GM19328 (cell line): ENCODE measurements at regions not wholly inside any gene's neighbourhood (a gene's known extent, or its start where the extent isn't known, plus 50 kb on each side); places are given as distances from the start of the nearest gene placed in this dataset.

ENCODE experiments used
- ATAC-seq: cut with Tn5 transposase; IDR thresholded peaks from one replicate; pipeline ENCODE4 v1.9.1; 2021; ENCODE audit warnings: mild to moderate bottlenecking, moderate library complexity; ENCODE audit not compliant: unreplicated experiment

DNA sequence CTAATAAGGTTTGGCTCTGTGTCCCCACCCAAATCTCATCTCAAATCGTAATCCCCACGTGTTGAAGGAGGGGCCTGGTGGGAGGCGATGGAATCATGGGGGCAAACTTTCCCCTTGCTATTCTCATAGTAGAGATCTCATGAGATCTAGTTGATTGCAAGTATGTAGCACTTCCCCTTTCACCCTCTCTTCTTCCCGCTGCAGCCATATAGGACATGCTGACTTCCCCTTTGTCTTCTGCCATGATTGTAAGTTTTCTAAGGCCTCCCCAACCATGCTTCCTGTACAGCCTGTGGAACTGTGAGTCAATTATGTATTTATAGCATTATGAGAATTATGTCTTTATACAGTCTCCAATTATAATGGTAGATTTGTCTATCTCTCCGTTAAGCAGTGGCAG, 594.5 kb downstream of the ACTR3B start:
- no peak for ATAC-seq

GRCh38 chr7:153370092-153370491, 610.5 kb downstream of the ACTR3B start:
- ATAC-seq = no peak

- no peak for ATAC-seq
Observed at GRCh38 chr7:153380636-153381035, 621.1 kb downstream of the ACTR3B start.

GRCh38 chr7:153381275-153382040, 621.9 kb downstream of the ACTR3B start:
- ATAC-seq = no peak

GRCh38 chr7:153382641-153383101, 623.1 kb downstream of the ACTR3B start:
- no peak for ATAC-seq

- no peak for ATAC-seq
Observed at GRCh38 chr7:153383781-153384180, 624.2 kb downstream of the ACTR3B start.

GRCh38 chr7:153385502-153385901, 626.0 kb downstream of the ACTR3B start:
- ATAC-seq = no peak

DNA sequence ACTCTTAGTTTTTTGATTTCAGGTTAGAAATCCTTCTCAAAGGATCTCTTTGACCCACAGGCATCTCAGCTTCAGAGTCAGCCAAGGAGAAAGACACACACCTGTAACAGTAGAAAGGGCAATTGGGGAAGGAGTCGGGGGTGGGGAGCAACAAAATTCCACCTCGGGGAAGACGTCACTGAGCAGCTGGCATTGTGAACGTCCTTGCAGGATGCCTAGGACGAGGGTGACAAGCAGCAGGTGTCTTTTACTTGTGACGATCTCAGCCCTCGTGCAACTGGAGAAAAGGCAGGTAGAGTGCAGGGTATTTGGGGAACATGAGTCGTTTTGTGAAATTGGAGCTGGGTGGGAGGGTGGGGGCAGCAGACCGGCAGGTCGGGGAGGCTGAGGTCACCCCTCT, 627.0 kb downstream of the ACTR3B start:
- ATAC-seq = no peak

DNA sequence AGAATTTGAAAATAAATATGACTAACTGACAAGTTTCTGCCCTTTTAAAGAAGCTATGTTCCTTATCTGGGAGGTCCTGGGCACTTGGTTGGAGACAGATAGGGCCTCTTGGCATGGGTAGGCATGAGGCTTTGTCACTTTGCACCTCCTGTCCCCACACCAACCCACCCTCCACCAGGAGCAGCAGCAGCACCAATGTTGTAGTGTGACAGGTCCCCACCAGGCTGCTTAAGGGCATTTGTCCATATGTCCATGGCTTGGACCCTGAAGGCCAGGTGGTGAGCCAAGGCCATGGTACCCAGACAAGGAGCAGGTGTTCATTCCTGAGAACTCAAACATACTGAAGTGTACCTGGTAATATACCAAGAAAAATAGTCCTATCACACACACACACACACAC, 629.1 kb downstream of the ACTR3B start:
- ATAC-seq = no peak

GRCh38 chr7:153389261-153389660, 629.7 kb downstream of the ACTR3B start:
- no peak for ATAC-seq

DNA sequence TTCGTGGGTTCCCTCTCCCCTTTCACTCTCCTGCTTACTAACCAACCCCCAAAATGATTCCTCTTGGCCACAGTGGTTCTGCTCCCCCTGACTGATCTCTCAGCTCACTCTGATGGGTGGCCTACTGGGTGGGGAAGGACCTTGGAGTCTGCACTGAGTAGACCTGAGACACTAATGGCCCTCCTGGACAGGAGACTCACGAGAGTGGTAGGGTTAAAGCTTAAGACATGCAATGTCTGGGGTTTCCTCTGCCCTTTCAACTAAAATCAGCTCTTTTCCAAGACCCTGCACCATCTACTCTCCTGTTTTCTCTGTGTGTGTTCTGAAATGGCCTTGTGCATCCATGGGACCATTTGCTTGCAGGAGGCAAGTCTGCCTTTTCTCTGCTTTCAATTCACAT, 631.4 kb downstream of the ACTR3B start:
- ATAC-seq = no peak

DNA sequence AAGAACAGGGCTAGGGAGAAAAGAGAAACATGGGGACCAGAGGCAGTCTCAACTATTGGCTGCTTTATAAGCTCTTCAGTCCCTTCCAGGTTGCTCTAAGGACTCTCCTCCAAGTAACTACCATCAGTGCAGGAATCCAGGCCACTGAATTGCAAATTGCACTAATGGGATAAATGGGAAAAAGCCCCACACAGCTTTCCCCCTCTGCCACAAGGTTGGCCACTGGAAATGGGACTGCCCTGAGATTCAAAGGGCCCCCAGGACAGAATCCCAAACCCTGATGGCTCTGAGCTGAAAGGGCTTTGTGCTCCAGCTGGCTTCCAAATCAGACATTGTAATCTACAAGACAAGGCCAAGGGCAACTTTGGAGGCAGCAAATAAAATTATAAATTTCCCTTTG, 633.2 kb downstream of the ACTR3B start:
- no peak for ATAC-seq

DNA sequence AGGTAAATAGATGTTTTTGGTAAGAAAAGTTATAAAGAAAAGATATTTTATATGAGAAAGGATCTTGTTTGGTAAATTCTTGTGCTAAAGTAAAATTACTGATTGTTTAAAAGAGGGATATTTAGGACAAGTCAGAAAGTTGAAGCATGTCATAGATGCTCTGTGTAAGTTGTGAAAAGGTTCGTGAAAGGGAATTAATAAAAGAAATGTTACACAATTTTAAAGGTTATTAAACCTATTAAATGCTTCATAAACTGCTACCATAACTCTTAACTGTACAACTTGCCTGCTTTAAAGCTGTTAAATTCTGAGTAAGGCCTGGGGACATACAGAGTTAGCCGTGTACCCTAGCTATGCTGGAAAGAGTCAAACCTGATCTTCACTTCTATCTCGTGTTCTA, 634.1 kb downstream of the ACTR3B start:
- no peak for ATAC-seq

DNA sequence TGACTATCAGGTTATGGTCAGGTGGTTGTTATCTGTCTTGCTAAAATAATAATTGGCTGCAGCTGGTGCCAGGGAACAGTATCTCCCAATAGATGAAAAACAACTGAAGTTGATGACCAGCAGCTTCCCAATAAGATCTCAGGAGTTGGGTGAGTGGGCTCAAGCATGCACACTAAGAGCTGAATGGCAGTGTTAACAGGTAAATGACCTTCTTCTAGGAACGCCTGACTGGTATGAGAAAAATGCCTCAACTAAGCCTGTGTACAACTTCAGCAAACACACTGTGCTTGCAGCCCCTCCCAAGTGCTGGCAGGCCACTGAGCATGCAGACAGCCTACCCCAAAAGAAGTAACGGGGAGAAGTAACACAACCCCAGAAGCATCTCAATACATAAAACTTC, 636.9 kb downstream of the ACTR3B start:
- ATAC-seq = no peak

DNA sequence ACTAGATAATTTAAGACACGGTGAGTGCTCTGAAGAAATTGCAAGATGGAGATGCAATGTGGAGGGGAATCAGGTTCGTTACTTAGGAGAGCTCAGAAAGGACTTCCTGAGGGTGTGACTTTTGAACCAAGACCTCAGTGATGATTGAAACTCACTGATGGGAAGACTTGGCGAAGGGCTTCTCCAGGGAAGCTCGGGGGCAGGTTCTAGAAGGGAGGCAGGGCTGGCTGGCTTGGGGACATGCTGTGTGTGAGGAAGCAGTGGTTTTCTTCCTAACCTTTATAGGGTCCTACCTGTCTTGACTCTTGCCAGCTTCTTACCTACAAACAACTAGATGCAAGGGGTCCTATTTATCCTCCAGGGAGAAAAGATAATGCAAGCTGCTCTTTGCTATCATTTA, 637.9 kb downstream of the ACTR3B start:
- ATAC-seq = no peak

DNA sequence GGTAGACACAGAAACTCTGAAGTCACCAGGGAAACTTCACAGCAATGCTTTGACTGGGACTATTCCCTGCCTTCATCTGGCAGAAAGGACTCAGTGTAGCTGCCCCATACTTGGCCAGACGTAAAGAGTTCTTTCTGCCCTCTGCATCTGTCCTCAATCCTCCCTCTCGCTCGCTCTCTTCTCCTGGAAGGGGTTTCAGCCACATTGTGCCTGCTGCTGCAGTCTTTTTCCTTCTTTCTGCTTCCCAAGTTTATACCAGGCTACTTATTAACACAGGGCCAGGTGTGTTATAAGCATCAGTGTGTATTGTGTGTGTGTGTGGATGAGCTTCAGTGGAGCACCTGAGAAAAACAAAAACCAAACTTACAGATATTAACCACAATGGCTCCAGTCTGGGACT, 638.4 kb downstream of the ACTR3B start:
- no peak for ATAC-seq

DNA sequence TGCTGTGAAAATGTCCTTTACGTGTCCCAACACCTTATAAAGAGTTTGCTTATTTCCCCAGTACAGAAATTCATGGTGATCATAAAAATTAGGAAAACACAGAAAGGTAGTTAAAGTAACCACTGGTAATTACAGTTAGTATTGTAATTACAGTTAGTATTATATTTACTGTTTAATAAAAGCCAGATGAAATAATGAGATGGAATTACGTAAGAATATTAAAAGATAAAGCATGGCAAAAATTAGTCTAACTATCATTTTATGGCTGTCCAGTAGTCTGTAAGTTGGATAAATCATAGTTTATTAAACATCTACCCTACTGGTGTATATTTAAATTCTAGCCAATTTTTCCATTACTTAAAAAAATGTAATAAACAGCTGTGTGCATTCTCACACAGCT, 638.8 kb downstream of the ACTR3B start:
- ATAC-seq = no peak

GRCh38 chr7:153398789-153399553, 639.4 kb downstream of the ACTR3B start:
- ATAC-seq = no peak

GRCh38 chr7:153399554-153399940, 640.0 kb downstream of the ACTR3B start:
- no peak for ATAC-seq

DNA sequence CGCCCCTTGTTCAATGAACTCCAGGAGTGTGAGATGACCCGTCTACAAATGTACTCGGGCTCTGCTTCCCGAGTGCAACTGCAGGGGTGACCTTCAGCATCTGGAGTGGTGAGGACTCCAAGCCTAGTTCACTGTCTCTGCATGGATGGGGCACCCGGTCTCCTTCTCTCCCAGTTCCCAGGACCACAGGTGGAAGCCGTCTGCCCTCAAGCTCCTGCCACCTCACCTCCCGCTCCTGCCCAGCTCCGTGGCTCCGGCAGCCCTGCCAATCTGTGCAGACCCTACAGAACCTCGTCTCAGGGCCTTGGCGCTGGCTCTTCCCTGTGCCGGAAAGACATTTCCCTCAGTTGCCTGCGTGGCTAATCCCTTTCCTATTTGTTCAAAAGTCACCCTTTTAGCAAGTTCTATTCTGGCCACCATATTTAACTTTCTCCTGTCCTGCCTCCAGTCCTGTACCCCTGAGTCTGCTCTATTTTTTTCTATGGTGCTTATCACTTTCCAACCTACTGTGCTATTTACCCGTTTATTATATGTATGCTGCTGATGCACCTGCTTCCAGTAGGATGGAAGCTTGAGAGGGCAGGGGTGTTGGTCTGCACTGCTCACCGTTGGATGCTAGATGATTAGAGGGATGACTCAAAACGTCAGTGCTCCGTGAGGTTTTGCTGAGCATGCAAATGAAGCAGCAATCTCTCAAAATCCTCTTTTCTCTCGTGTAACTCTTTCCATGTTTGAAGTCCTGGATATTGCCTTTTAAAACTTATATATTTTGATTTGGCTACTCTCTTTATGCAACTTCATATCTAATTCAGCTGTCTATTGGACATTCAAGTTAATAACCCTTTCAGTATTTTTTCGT, 641.4 kb downstream of the ACTR3B start:
- no peak for ATAC-seq
